Fibroblast of pulmonary artery (primary cell): ENCODE measurements at regions not wholly inside any gene's neighbourhood (a gene's known extent, or its start where the extent isn't known, plus 50 kb on each side); places are given as distances from the start of the nearest gene placed in this dataset.

Source experiments
- DNase-seq: peaks from one replicate; pipeline ENCODE4 v3.0.0-alpha.2; 2010; ENCODE audit warnings: low read depth
- H3K4me3 ChIP-seq: replicated peaks from 2 replicates; pipeline ENCODE4 v1.5.1; 2011; ENCODE audit warnings: low read depth, mild to moderate bottlenecking, control low read depth, low read length, moderate library complexity
- CTCF ChIP-seq: IDR thresholded peaks from 2 replicates; pipeline ENCODE4 v1.5.1; 2011; ENCODE audit warnings: mild to moderate bottlenecking, control low read depth, low read length, inconsistent platforms; ENCODE audit errors: missing control alignments

GRCh38 chr14:100449225-100449987 is 126.3 kb downstream of the SLC25A47 start:
- H3K4me3 ChIP-seq: no peak overlapping the region
- no peak for DNase-seq
- TF ChIP-seq CTCF: no peak

- H3K4me3 ChIP-seq: no peak overlapping the region
- no peak for TF ChIP-seq CTCF
- no peak for DNase-seq
Observed at GRCh38 chr14:100450049-100450448, 126.9 kb downstream of the SLC25A47 start.

GRCh38 chr14:100450736-100451135 is 127.6 kb downstream of the SLC25A47 start:
- no peak for TF ChIP-seq CTCF
- H3K4me3 ChIP-seq: no peak overlapping the region
- no peak for DNase-seq

GRCh38 chr14:100451264-100451663 is 128.1 kb downstream of the SLC25A47 start:
- DNase-seq: no peak
- no peak overlapping the region for H3K4me3 ChIP-seq
- TF ChIP-seq CTCF: no peak

GRCh38 chr14:100453930-100454329 is 130.8 kb downstream of the SLC25A47 start:
- TF ChIP-seq CTCF: no peak
- no peak for DNase-seq
- no peak overlapping the region for H3K4me3 ChIP-seq

- no peak for TF ChIP-seq CTCF
- H3K4me3 ChIP-seq: no peak overlapping the region
- DNase-seq: no peak
Observed at GRCh38 chr14:100454437-100454836, 131.3 kb downstream of the SLC25A47 start.

- TF ChIP-seq CTCF: no peak
- DNase-seq: no peak
- H3K4me3 ChIP-seq: no peak overlapping the region
Observed at GRCh38 chr14:100463937-100464336, 123.3 kb downstream of the BEGAIN start.
